MM.1S (cell line): ENCODE measurements at regions not wholly inside any gene's neighbourhood (a gene's known extent, or its start where the extent isn't known, plus 50 kb on each side); places are given as distances from the start of the nearest gene placed in this dataset.
"Not testable (repeated sequence)": the region's sequence is repeated elsewhere in the genome, so short reads cannot be mapped to it uniquely, and the experiment has no call there.

Experiments
- DNase-seq: peaks from one replicate; pipeline ENCODE4 v3.0.0-alpha.2; 2015
- H2AFZ ChIP-seq: fragments of 300-600 bp; sonication (generic); 2 replicates; pipeline ENCODE4 v1.6.0; 2016; ENCODE audit warnings: antibody characterized with exemption, low read length
- H3F3A ChIP-seq: fragments of 300-600 bp; sonication (generic); 2 replicates; pipeline ENCODE4 v1.6.1; 2016; ENCODE audit warnings: mild to moderate bottlenecking, antibody characterized with exemption, low read length, moderate library complexity, mixed read lengths; ENCODE audit not compliant: insufficient read depth
- H3K27ac ChIP-seq: fragments of 300-600 bp; sonication (generic); 2 replicates; pipeline ENCODE4 v1.5.1; 2016; ENCODE audit warnings: mild to moderate bottlenecking, low read length
- H3K27me3 ChIP-seq: fragments of 300-600 bp; sonication (generic); replicated peaks from 2 replicates; pipeline ENCODE4 v1.6.0; 2016; ENCODE audit warnings: low read length; ENCODE audit not compliant: insufficient read depth
- H3K36me3 ChIP-seq: fragments of 300-600 bp; sonication (generic); replicated peaks from 2 replicates; pipeline ENCODE4 v1.6.1; 2016; ENCODE audit warnings: mild to moderate bottlenecking, low read length, mixed read lengths; ENCODE audit not compliant: insufficient read depth
- H3K4me1 ChIP-seq: fragments of 300-600 bp; sonication (generic); 2 replicates; pipeline ENCODE4 v1.6.1; 2016; ENCODE audit warnings: low read length, mixed read lengths
- H3K4me2 ChIP-seq: fragments of 300-600 bp; sonication (generic); 2 replicates; pipeline ENCODE4 v1.6.0; 2016; ENCODE audit warnings: low read depth, low read length
- H3K4me3 ChIP-seq: fragments of 300-600 bp; sonication (generic); 2 replicates; pipeline ENCODE4 v1.5.1; 2016; ENCODE audit warnings: low read length, mixed read lengths
- H3K79me2 ChIP-seq: fragments of 300-600 bp; sonication (generic); 2 replicates; pipeline ENCODE4 v1.6.1; 2016; ENCODE audit warnings: mixed run types, low read length, mixed read lengths
- H3K9ac ChIP-seq: fragments of 300-600 bp; sonication (generic); 2 replicates; pipeline ENCODE4 v1.6.1; 2016; ENCODE audit warnings: low read length, mixed read lengths
- H3K9me2 ChIP-seq: fragments of 300-600 bp; sonication (generic); replicated peaks from 2 replicates; pipeline ENCODE4 v1.6.1; 2016; ENCODE audit warnings: mild to moderate bottlenecking, low read length, mixed read lengths; ENCODE audit not compliant: insufficient read depth
- H3K9me3 ChIP-seq: fragments of 300-600 bp; sonication (generic); replicated peaks from 2 replicates; pipeline ENCODE4 v1.6.1; 2016; ENCODE audit warnings: mild to moderate bottlenecking, low read length, mixed read lengths; ENCODE audit not compliant: insufficient read depth
- H4K20me1 ChIP-seq: fragments of 300-600 bp; sonication (generic); 2 replicates; pipeline ENCODE4 v1.6.1; 2016; ENCODE audit warnings: mild to moderate bottlenecking, low read length, moderate library complexity, mixed read lengths; ENCODE audit not compliant: insufficient read depth
- EZH2 ChIP-seq: fragments of 300-600 bp; sonication (generic); optimal IDR thresholded peaks from 2 replicates; pipeline ENCODE3; 2017; ENCODE audit warnings: low read depth, mild to moderate bottlenecking, antibody characterized with exemption, low read length, mixed read lengths
- EZH2phosphoT487 ChIP-seq: fragments of 300-600 bp; sonication (generic); IDR thresholded peaks from 2 replicates; pipeline ENCODE4 v1.6.1; 2018; ENCODE audit warnings: antibody characterized with exemption, low read length
- TF ChIP-seq, protein P1 (sequence below): fragments of 300-600 bp; sonication (generic); IDR thresholded peaks from 2 replicates; pipeline ENCODE4 v1.5.1; 2016; ENCODE audit warnings: antibody characterized with exemption, low read length, mixed read lengths

DNA sequence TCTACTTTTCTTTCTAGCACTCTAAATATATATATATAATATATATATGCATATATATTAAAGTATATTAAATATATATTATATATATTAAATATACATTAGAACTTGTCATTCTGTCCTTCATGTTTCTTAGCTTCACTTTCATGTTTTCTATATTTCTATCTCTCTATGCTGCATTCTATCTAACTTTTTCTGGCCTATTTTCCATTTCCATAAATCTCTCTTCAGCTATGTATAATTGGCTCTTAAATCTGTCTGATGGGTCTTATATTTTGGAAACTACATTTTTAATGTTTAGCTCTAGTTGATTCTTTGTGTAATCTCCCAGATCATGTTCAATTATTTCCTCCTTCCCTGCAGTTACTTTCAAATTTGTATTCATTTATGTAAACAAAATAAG is 72.2 kb downstream of the MTNR1B start:
- no peak for DNase-seq
- no peaks in the 10 kb centered on the region for H3K79me2 ChIP-seq
- no peaks in the 10 kb centered on the region for H3K36me3 ChIP-seq
- no peaks in the 10 kb centered on the region for H3K9me3 ChIP-seq
- H4K20me1 ChIP-seq: no peaks in the 10 kb centered on the region
- H3K4me3 ChIP-seq: no peak overlapping the region
- H3K27me3 ChIP-seq: no peaks in the 10 kb centered on the region
- H2AFZ ChIP-seq: no peak overlapping the region
- no peaks in the 10 kb centered on the region for H3F3A ChIP-seq
- TF ChIP-seq EZH2 (no peak), EZH2phosphoT487 (no peak)
- TF ChIP-seq, protein P1, sequence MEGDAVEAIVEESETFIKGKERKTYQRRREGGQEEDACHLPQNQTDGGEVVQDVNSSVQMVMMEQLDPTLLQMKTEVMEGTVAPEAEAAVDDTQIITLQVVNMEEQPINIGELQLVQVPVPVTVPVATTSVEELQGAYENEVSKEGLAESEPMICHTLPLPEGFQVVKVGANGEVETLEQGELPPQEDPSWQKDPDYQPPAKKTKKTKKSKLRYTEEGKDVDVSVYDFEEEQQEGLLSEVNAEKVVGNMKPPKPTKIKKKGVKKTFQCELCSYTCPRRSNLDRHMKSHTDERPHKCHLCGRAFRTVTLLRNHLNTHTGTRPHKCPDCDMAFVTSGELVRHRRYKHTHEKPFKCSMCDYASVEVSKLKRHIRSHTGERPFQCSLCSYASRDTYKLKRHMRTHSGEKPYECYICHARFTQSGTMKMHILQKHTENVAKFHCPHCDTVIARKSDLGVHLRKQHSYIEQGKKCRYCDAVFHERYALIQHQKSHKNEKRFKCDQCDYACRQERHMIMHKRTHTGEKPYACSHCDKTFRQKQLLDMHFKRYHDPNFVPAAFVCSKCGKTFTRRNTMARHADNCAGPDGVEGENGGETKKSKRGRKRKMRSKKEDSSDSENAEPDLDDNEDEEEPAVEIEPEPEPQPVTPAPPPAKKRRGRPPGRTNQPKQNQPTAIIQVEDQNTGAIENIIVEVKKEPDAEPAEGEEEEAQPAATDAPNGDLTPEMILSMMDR: no peak
- H3K4me1 ChIP-seq: no peaks in the 10 kb centered on the region
- no peaks in the 10 kb centered on the region for H3K9me2 ChIP-seq
- H3K9ac ChIP-seq: no peak overlapping the region
- no peak overlapping the region for H3K4me2 ChIP-seq
- H3K27ac ChIP-seq: no peak overlapping the region

DNA sequence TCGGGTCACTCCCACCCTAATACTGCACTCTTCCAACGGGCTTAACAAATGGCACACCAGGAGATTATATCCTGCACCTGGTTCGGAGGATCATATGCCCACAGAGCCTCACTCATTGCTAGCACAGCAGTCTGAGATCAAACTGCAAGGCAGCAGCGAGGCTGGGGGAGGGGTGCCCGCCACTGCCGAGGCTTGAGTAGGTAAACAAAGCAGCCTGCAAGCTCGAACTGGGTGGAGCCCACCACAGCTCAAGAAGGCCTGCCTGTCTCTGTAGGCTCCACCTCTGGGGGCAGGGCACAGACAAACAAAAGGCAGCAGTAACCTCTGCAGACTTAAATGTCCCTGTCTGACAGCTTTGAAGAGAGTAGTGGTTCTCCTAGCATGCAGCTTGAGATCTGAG is 73.7 kb downstream of the MTNR1B start:
- not testable (repeated sequence) for H3K4me1 ChIP-seq, H3K36me3 ChIP-seq, H3K9me2 ChIP-seq, H3K9ac ChIP-seq, H4K20me1 ChIP-seq, H3K27me3 ChIP-seq, H3K9me3 ChIP-seq, DNase-seq, H2AFZ ChIP-seq, H3K27ac ChIP-seq, H3K4me2 ChIP-seq, H3K4me3 ChIP-seq, H3K79me2 ChIP-seq, H3F3A ChIP-seq

DNA sequence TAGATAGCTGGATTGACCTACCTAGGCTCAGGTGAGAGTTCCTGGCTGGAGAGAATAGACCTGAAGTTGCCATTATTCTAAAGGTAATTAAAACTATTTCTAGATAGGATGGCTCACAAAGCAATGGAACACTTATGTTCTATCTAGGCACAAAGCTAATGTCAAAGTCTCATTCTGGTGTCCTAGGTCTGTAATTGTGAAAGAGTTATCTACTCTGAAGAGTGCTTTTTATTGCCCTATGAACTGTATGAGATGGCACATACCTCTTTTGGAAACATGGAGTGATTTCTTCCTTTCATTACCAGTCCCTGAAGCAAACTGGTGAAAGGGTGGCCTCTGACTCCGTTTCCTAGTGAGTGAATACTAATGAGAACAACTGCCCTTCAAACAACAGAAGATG is 80.3 kb downstream of the MTNR1B start:
- H3F3A ChIP-seq: no peaks in the 10 kb centered on the region
- DNase-seq: no peak
- H3K4me1 ChIP-seq: no peaks in the 10 kb centered on the region
- no peak for TF ChIP-seq EZH2phosphoT487
- no peak for TF ChIP-seq EZH2
- TF ChIP-seq, protein P1: no peak
- H3K27ac ChIP-seq: no peak overlapping the region
- H3K36me3 ChIP-seq: no peaks in the 10 kb centered on the region
- no peaks in the 10 kb centered on the region for H3K9me3 ChIP-seq
- H3K4me2 ChIP-seq: no peak overlapping the region
- no peak overlapping the region for H3K4me3 ChIP-seq
- no peak overlapping the region for H3K9ac ChIP-seq
- H3K9me2 ChIP-seq: no peaks in the 10 kb centered on the region
- no peaks in the 10 kb centered on the region for H4K20me1 ChIP-seq
- H3K27me3 ChIP-seq: no peaks in the 10 kb centered on the region
- H2AFZ ChIP-seq: no peak overlapping the region
- no peaks in the 10 kb centered on the region for H3K79me2 ChIP-seq

DNA sequence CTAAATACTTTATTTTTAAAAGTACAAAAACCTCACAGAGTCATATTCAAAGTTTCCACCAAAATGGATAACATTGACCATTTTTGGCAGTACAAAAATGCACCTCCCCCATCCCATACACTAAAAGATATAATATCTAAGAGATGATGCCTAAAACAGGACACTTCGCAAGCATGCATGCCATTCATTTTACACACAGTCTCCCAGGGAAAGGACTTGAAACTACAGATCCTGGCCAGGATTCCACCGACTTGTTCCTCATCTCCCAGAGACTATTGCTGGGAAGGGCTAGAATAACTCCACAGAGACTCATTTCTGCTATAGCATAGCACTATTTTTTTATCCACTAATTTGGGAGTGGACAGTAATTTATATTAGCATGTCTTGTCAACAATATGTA is 81.7 kb downstream of the MTNR1B start:
- H3F3A ChIP-seq: no peaks in the 10 kb centered on the region
- H3K27me3 ChIP-seq: no peaks in the 10 kb centered on the region
- TF ChIP-seq EZH2phosphoT487 (no peak), EZH2 (no peak)
- TF ChIP-seq, protein P1: no peak
- H3K36me3 ChIP-seq: no peaks in the 10 kb centered on the region
- H3K9me3 ChIP-seq: no peaks in the 10 kb centered on the region
- no peak overlapping the region for H3K27ac ChIP-seq
- no peak overlapping the region for H3K4me2 ChIP-seq
- no peaks in the 10 kb centered on the region for H3K4me1 ChIP-seq
- H3K4me3 ChIP-seq: no peak overlapping the region
- H4K20me1 ChIP-seq: no peaks in the 10 kb centered on the region
- H3K9ac ChIP-seq: no peak overlapping the region
- H3K9me2 ChIP-seq: no peaks in the 10 kb centered on the region
- no peaks in the 10 kb centered on the region for H3K79me2 ChIP-seq
- no peak overlapping the region for H2AFZ ChIP-seq
- no peak for DNase-seq
